Fibroblast of the conjunctiva (primary cell): ENCODE measurements at regions not wholly inside any gene's neighbourhood (a gene's known extent, or its start where the extent isn't known, plus 50 kb on each side); places are given as distances from the start of the nearest gene placed in this dataset.
"Not testable (repeated sequence)": the region's sequence is repeated elsewhere in the genome, so short reads cannot be mapped to it uniquely, and the experiment has no call there.

Experiments
- DNase-seq: peaks from one replicate; pipeline ENCODE4 v3.0.0-alpha.2; 2010; ENCODE audit warnings: low read depth

DNA sequence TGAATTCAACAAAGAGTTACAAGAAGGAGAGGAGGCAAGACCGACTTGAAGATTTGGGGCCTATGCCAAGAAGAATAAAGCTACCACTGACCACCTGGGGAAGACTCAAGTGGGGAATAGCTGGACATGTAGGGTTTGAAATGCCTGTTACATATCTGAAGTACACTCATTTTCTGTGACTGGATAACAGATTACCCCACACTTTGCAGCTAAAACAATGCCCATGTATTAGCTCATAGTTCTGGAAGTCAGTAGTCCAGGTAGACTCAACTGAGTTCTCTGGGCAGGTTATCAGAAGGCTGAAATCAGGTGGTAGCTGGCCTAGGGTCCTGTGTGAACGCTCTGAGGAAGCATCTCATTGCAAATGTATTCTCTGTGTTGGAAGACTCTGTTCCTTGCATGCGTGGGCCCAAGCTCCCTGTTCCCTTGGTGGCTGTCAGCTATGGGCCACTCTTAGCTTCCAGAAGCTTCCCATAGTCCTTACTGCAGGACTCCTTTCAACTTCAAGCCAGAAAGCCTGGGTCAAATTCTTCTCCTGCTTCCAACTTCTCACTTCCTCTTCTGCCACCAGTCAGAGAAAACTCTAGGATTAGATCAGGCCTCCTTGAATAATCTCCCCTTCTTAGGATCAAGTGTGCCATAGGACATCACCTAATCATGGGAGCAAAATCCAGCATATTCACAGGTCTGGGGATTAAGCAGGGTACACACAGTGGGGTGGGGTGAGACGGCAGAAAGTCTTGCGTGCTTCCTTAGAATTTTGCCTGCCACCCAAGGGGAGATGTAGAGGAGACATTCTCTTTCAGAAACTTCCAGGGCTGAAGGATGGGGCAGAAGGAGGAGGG lies 187.8 kb downstream of the SHQ1 start:
- no peak for DNase-seq

DNA sequence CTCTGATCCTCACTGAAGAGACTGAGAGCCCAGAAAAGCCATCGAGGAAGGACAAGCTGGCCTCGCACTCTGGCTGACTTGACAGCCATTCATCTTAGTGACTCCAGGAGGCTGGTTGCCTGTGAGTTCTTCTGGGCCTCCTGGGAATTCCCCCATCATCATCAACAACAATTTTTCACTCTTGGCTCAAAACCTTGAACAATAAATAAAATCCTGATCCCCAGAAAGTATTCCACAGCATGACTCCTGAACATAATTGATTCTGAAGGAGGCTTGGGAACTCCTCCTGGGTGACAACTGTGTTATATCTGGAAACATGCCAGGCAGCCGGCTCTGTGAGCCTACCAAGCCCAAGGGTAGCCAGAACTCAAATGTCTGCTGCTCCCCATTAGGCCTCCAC lies 188.6 kb downstream of the SHQ1 start:
- DNase-seq, result no peak

GRCh38 chr3:72659188-72659587 lies 189.1 kb downstream of the SHQ1 start:
- no peak for DNase-seq

DNA sequence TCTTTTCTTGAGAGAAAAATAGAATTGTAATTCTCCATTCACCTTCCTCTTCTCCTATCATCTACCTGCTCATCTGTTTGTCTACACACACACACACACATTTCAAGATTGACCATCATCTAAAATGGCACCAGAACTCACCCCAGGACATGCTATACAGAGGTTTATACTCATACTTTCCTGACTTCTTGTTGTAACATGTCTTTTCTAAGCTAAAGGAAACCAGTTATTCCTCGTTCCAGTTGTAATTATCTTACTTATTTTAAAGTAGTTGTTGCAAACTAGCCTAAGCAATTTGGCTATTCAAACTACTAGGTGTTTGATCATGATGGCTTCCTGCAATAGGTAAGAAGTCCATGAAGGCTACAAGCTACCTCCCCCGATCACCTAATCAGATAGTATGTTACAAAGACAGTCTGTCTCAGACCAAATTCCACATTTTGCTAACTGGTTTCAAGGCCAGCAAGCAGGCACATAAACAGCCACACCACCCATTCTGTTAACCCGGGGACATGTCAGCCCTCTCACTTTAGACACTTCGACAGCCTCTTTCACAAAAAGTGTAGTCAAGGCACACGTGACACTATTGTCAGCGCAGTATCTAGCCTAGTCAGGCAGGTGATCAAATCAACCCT lies 189.7 kb downstream of the SHQ1 start:
- no peak for DNase-seq

DNA sequence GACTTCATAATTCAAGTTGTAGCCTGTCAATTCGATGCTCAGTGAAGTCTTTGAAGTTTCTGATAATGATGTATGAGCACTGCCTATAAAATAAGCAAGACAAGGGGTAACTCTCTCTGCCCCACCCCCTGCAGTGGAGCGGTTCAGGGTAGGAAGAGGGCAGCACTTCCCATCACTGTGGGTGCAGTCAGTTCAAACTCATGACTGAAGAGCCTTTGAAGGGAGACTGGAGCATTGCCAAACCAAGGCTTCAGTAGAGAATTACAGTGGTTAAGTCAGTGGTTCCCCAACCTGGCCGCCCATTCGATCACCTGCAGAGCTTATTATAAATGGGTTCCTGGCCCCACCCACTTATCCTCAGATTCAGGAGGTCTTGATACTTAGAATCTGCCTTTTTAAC lies 190.6 kb downstream of the SHQ1 start:
- DNase-seq, result no peak

GRCh38 chr3:72655723-72656122 lies 192.5 kb downstream of the SHQ1 start:
- no peak for DNase-seq

DNA sequence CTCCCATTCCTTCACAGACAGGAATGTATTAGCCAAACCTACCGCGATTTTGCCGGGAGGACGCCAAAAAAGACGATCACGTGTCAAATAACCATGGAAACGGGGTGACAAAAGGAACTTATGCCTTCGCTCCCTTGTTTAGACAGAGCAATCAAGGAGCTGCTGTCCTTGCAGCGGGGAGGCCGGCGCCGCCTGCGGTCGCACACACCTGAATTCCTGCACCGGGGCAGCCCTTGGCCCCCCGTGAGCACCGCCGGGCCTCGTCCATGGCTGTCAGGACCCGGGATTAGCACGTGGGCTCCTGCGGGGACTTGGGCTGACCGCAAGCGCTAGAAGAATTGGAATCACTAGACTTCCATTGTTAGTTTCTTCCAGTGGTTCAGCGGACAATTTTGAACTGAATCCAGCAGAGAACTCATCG lies 193.1 kb downstream of the SHQ1 start:
- no peak for DNase-seq

- no peak for DNase-seq
These were observed 195.8 kb downstream of the SHQ1 start for GRCh38 chr3:72652395-72652794.

GRCh38 chr3:72651498-72651897 lies 196.7 kb downstream of the SHQ1 start:
- no peak for DNase-seq

GRCh38 chr3:72646263-72646662 lies 202.0 kb downstream of the SHQ1 start:
- DNase-seq, result no peak

GRCh38 chr3:72643635-72644034 lies 204.6 kb downstream of the SHQ1 start:
- DNase-seq, result not testable (repeated sequence)

DNA sequence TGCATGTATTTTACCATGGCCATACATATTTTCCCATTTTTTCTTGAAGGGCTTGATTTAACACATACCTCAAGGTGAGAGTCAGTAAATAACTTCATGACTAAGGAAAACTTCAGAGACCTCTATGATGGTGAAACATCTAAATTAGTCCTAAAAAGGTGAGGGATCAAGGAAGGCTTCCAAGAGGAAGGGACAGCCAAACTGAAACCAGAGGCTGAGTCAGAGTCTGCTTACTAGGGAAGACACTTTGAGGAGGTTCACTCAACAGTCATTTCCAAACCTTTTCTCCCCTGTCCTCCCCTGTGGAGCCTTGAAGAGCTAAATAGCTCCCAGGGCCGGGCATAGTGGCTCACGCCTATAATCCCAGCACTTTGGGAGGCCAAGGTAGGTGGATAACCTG lies 206.6 kb downstream of the SHQ1 start:
- no peak for DNase-seq

DNA sequence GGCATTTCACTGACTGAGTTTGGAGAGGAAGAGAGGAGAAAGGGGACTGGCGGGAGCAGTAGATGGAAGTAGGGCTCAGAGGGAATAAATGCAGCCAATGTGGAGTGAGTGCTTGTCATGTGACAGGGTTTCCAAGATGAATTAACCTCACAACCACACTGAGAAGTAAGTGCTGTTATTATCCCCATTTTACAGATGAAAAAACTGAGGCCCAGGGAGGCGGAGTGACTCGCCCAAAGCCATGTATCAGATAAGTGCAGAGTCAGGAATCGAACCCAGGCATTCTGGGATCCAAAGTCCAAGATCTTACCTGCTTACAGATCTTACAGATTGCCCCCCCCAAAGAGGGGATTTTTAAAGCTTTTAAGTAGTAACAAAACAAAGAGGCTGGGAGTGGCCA lies 207.2 kb downstream of the SHQ1 start:
- DNase-seq, result no peak

- DNase-seq, result no peak
These were observed 211.2 kb downstream of the SHQ1 start for GRCh38 chr3:72636969-72637597.

GRCh38 chr3:72635551-72635950 lies 212.7 kb downstream of the SHQ1 start:
- DNase-seq, result no peak

- no peak for DNase-seq
These were observed 214.1 kb downstream of the SHQ1 start for GRCh38 chr3:72634128-72634527.

DNA sequence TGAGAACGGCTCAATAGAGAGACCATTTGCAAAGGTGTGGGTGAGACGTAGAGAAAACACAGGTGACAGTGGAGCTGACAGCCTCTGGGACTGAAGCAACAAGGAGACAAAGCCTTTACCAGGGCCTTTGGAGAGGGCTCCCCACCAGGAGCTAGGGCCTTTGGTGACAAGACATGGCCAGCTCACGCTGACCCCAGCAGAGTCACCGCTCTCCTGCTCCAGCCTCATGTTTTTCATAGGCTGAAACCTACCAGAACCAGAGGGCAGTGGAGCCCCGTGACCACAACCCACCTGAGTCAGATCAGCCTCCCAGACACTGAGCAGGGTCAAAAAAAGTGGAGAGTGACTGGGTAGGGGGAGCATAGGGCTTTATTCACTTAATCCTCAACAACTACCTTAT lies 214.7 kb downstream of the SHQ1 start:
- DNase-seq, result no peak

GRCh38 chr3:72633121-72633520 lies 215.1 kb downstream of the SHQ1 start:
- no peak for DNase-seq

DNA sequence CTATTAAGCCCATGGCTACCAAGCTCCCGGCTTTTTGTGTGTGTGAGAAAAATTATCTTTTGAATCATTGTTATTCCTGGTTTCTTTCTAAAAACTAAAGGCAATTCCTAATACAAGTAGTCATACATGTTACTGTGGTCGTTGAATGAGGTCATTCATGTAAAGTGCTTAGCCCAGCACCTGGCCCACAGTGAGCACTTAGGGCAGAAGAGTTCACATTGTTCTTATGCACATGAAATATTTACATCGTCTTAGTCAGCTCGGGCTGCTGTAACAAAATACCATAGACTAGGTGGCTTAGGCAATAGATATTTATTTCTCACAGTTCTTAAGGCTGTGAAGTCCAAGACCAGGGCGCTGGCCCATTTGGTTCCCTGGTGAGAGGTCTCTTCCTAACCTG lies 216.1 kb downstream of the SHQ1 start:
- DNase-seq, result no peak

DNA sequence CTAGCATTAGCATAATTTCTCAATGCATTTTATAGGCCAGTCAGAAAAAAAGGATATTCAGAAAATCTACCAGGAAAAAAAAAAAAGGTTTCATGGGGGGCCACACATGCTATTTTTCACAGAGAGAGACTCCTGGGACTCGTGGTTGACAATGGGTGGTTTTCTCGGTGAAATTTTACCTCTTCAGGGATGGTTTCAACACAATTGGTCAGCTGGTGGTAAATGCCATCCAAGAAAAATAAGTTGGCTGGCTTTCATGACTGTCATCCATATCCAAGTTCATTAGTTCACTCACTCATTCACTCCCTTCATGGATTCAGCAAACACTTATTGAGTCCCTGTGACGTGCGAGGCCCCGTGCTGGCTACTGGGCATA lies 217.3 kb downstream of the SHQ1 start:
- DNase-seq, result no peak

GRCh38 chr3:72630327-72630968 lies 217.8 kb downstream of the SHQ1 start:
- DNase-seq, result no peak

DNA sequence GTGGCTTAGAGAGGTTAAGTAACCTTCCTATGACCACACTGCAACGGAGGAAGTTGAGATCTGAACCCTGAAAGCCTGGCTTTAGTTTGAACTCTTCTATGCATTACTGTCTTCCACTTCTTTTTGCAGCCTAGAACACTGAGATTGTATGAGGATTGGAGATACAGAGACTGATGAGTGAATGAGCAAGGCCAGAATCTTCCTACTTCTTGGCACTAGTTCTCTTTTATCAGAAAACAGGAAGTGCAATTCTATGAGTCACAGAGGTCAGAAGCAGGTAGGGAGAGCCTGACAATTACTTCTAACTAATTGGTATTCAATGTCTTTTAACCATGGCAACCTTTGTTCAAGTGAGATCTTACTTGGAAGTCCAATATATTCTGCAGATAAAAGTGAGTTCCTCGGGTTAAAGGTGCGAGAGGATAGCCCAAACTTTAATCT lies 219.0 kb downstream of the SHQ1 start:
- DNase-seq, result no peak

- DNase-seq, result no peak
These were observed 220.2 kb downstream of the SHQ1 start for GRCh38 chr3:72628065-72628464.
